ENCODE measurements at regions not wholly inside any gene's neighbourhood (a gene's known extent, or its start where the extent isn't known, plus 50 kb on each side); places are given as distances from the start of the nearest gene placed in this dataset.

DNA sequence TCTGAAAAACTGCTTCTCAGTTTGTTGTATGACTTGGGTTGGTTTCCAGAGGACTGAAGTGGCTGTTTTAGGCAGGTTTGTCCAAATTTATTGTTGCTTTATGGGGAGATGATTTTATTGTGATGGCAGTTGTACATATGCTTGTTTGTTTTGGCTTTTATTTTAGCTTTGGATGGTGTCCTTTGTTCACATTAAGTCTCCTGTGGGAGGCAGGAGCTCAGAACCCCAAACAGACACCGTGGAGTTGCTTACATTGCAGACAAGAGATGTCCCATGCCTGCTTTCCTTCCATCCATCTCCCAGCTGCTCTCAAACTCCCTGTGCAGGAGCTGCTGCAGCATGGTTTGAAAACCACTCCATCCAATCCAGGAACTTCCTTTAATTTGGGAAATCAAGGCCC lies 414.7 kb downstream of the LPIN1 start:
- no peak for TF ChIP-seq CTCF (IDR thresholded peaks at IDR 0.05; ENCODE audit: low read depth, low read length, poor library complexity, severe bottlenecking)
- TF ChIP-seq EZH2phosphoT487 (IDR thresholded peaks at IDR 0.05; ENCODE audit: borderline replicate concordance, low read length): no peak
